IPS-18a (cell line): ENCODE measurements at regions not wholly inside any gene's neighbourhood (a gene's known extent, or its start where the extent isn't known, plus 50 kb on each side); places are given as distances from the start of the nearest gene placed in this dataset.
A peak's percentile ranks its signal among the peaks of the same experiment; 100 is the strongest.
"Not testable (repeated sequence)": the region's sequence is repeated elsewhere in the genome, so short reads cannot be mapped to it uniquely, and the experiment has no call there.

Experiments
- H3K27ac ChIP-seq: one replicate; pipeline ENCODE4 v1.5.1; 2013; ENCODE audit warnings: low read length
- H3K27me3 ChIP-seq: one replicate; pipeline ENCODE4 v1.6.1; 2013; ENCODE audit warnings: mild to moderate bottlenecking, low read length; ENCODE audit not compliant: control insufficient read depth, insufficient read depth
- H3K36me3 ChIP-seq: one replicate; pipeline ENCODE4 v1.6.1; 2013; ENCODE audit warnings: low read depth, low read length; ENCODE audit not compliant: control insufficient read depth
- H3K4me1 ChIP-seq: one replicate; pipeline ENCODE4 v1.6.1; 2013; ENCODE audit warnings: low read depth, low read length; ENCODE audit not compliant: control insufficient read depth
- H3K4me3 ChIP-seq: one replicate; pipeline ENCODE4 v1.5.1; 2013; ENCODE audit warnings: low read length
- H3K9ac ChIP-seq: one replicate; pipeline ENCODE4 v1.6.1; 2013; ENCODE audit warnings: mild to moderate bottlenecking, low read length, moderate library complexity
- H3K9me3 ChIP-seq: one replicate; pipeline ENCODE4 v1.6.1; 2013; ENCODE audit warnings: low read depth, low read length; ENCODE audit not compliant: control insufficient read depth

- H3K4me3 ChIP-seq = no peak overlapping the region
- no peak overlapping the region for H3K27ac ChIP-seq
- H3K4me1 ChIP-seq = peaks cover 8% of the 10 kb centered on the region
- H3K9me3 ChIP-seq = no peaks in the 10 kb centered on the region
- H3K9ac ChIP-seq = no peak overlapping the region
- H3K27me3 ChIP-seq = no peaks in the 10 kb centered on the region
- H3K36me3 ChIP-seq = no peaks in the 10 kb centered on the region
Observed at GRCh38 chr5:108696951-108697715, 50.6 kb upstream of the FER start.

- Histone ChIP-seq H3K27me3 (no peaks in the 10 kb centered on the region), H3K9me3 (no peaks in the 10 kb centered on the region), H3K9ac (no peak overlapping the region), H3K27ac (no peak overlapping the region), H3K4me3 (no peak overlapping the region), H3K36me3 (no peaks in the 10 kb centered on the region), H3K4me1 (peaks cover 8% of the 10 kb centered on the region)
Observed at GRCh38 chr5:108696407-108696806, 51.3 kb upstream of the FER start.

- Histone ChIP-seq H3K27me3 (no peaks in the 10 kb centered on the region), H3K4me1 (peaks cover 32% of the 10 kb centered on the region), H3K27ac (no peak overlapping the region), H3K4me3 (no peak overlapping the region), H3K36me3 (no peaks in the 10 kb centered on the region), H3K9ac (no peak overlapping the region), H3K9me3 (no peaks in the 10 kb centered on the region)
Observed at GRCh38 chr5:108688485-108688884, 59.2 kb upstream of the FER start.

GRCh38 chr5:108687595-108688200, 60.0 kb upstream of the FER start:
- H3K27ac ChIP-seq = peak overlapping the region; percentile 62
- no peaks in the 10 kb centered on the region for H3K36me3 ChIP-seq
- H3K9ac ChIP-seq = no peak overlapping the region

GRCh38 chr5:108686676-108687075, 61.0 kb upstream of the FER start:
- Histone ChIP-seq H3K27me3 (no peaks in the 10 kb centered on the region), H3K27ac (peak overlapping the region; percentile 64), H3K4me1 (peaks cover 32% of the 10 kb centered on the region), H3K9ac (peak overlapping the region; percentile 56), H3K36me3 (no peaks in the 10 kb centered on the region), H3K4me3 (peak overlapping the region; percentile 35), H3K9me3 (no peaks in the 10 kb centered on the region)

More at GRCh38 chr5:108687595-108688200, 60.0 kb upstream of the FER start:
- Histone ChIP-seq H3K4me3 (no peak overlapping the region), H3K4me1 (peaks cover 32% of the 10 kb centered on the region), H3K9me3 (no peaks in the 10 kb centered on the region), H3K27me3 (no peaks in the 10 kb centered on the region)

GRCh38 chr5:108685448-108686216, 62.1 kb upstream of the FER start:
- H3K4me3 ChIP-seq = peak overlapping the region; percentile 35
- not testable (repeated sequence) for H3K36me3 ChIP-seq, H3K9me3 ChIP-seq, H3K27me3 ChIP-seq
- peaks cover 36% of the 10 kb centered on the region for H3K4me1 ChIP-seq
- peak overlapping the region; percentile 50 for H3K27ac ChIP-seq
- peak overlapping the region; percentile 56 for H3K9ac ChIP-seq

GRCh38 chr5:108681079-108681921, 66.4 kb upstream of the FER start:
- Histone ChIP-seq H3K36me3 (no peaks in the 10 kb centered on the region), H3K4me3 (no peak overlapping the region), H3K9ac (peak overlapping the region; percentile 49), H3K27ac (peak overlapping the region; percentile 74), H3K27me3 (no peaks in the 10 kb centered on the region), H3K4me1 (peaks cover 21% of the 10 kb centered on the region), H3K9me3 (no peaks in the 10 kb centered on the region)

- Histone ChIP-seq H3K27ac (no peak overlapping the region), H3K4me1 (peaks cover 10% of the 10 kb centered on the region), H3K4me3 (no peak overlapping the region), H3K9ac (no peak overlapping the region), H3K9me3 (no peaks in the 10 kb centered on the region), H3K27me3 (no peaks in the 10 kb centered on the region), H3K36me3 (no peaks in the 10 kb centered on the region)
Observed at GRCh38 chr5:108678091-108678490, 69.6 kb upstream of the FER start.

- Histone ChIP-seq H3K4me1 (peaks cover 12% of the 10 kb centered on the region), H3K36me3 (no peaks in the 10 kb centered on the region), H3K4me3 (no peak overlapping the region), H3K27me3 (peaks cover 3% of the 10 kb centered on the region), H3K9ac (no peak overlapping the region), H3K9me3 (no peaks in the 10 kb centered on the region), H3K27ac (no peak overlapping the region)
Observed at GRCh38 chr5:108675736-108676135, 72.0 kb upstream of the FER start.

- Histone ChIP-seq H3K27me3 (peaks cover 3% of the 10 kb centered on the region), H3K4me3 (no peak overlapping the region), H3K27ac (no peak overlapping the region), H3K9me3 (no peaks in the 10 kb centered on the region), H3K4me1 (peaks cover 6% of the 10 kb centered on the region), H3K36me3 (no peaks in the 10 kb centered on the region), H3K9ac (no peak overlapping the region)
Observed at GRCh38 chr5:108672639-108673038, 75.1 kb upstream of the FER start.
